OCI-LY7 (cell line): ENCODE measurements at regions not wholly inside any gene's neighbourhood (a gene's known extent, or its start where the extent isn't known, plus 50 kb on each side); places are given as distances from the start of the nearest gene placed in this dataset.

Source experiments
- BruUV-seq: library from RNA; stranded (reverse); fragments of 400-500 nt; replicated peaks from 2 replicates; lab custom pipeline; 2021; lab: Mats Ljungman, UMichigan
- CTCF ChIA-PET: fragments of 300-600 bp; sonication (Branson Sonifier 250); formaldehyde crosslinking; loops from one replicate; lab custom pipeline; 2022; ENCODE audit warnings: antibody characterized with exemption; ENCODE audit not compliant: unreplicated experiment; lab: Charles Lee
- POLR2A ChIA-PET: fragments of 300-600 bp; sonication (Branson Sonifier 250); formaldehyde crosslinking; loops from one replicate; lab custom pipeline; 2022; ENCODE audit warnings: antibody characterized with exemption; lab: Charles Lee
- DNase-seq: peaks from one replicate; pipeline ENCODE4 v3.0.0-alpha.2; 2015; ENCODE audit warnings: low spot score
- H2AFZ ChIP-seq: fragments of 200-600 bp; sonication (generic), shearing (Covaris generic); 2 replicates; pipeline ENCODE4 v1.6.1; 2014; ENCODE audit warnings: mild to moderate bottlenecking, antibody characterized with exemption, low read length, moderate library complexity
- H3K27ac ChIP-seq: fragments of 200-600 bp; sonication (generic); 2 replicates; pipeline ENCODE4 v1.5.1; 2014; ENCODE audit warnings: mixed run types, low read depth, mild to moderate bottlenecking, moderate library complexity, low read length, inconsistent platforms; ENCODE audit not compliant: poor library complexity, severe bottlenecking
- H3K36me3 ChIP-seq: fragments of 200-600 bp; sonication (generic); 2 replicates; pipeline ENCODE4 v1.6.1; 2014; ENCODE audit warnings: mild to moderate bottlenecking, antibody characterized with exemption, low read length, moderate library complexity, mixed read lengths; ENCODE audit not compliant: insufficient read depth
- H3K4me1 ChIP-seq: fragments of 200-600 bp; sonication (generic); 2 replicates; pipeline ENCODE4 v1.5.1; 2014; ENCODE audit warnings: mild to moderate bottlenecking, low read length; ENCODE audit not compliant: insufficient read depth, poor library complexity, severe bottlenecking
- H3K4me2 ChIP-seq: fragments of 200-600 bp; sonication (generic); 2 replicates; pipeline ENCODE4 v1.6.1; 2014; ENCODE audit warnings: mild to moderate bottlenecking, low read length
- H3K4me3 ChIP-seq: fragments of 200-600 bp; sonication (generic); 2 replicates; pipeline ENCODE4 v1.5.1; 2014; ENCODE audit warnings: mild to moderate bottlenecking, low read depth, low read length; ENCODE audit not compliant: poor library complexity, severe bottlenecking
- H3K79me2 ChIP-seq: fragments of 200-600 bp; sonication (generic); 2 replicates; pipeline ENCODE4 v1.6.1; 2016; ENCODE audit warnings: low read depth, mild to moderate bottlenecking, low read length, moderate library complexity, mixed read lengths; ENCODE audit not compliant: insufficient read depth
- H3K9me2 ChIP-seq: fragments of 200-600 bp; sonication (generic); 2 replicates; pipeline ENCODE4 v1.6.1; 2016; ENCODE audit warnings: mild to moderate bottlenecking, low read length, mixed read lengths; ENCODE audit not compliant: insufficient read depth
- H3K9me3 ChIP-seq: fragments of 200-600 bp; sonication (generic); 2 replicates; pipeline ENCODE4 v1.6.1; 2014; ENCODE audit warnings: mild to moderate bottlenecking, mixed run types, low read length, mixed read lengths
- H4K20me1 ChIP-seq: fragments of 200-600 bp; sonication (generic); 2 replicates; pipeline ENCODE4 v1.6.1; 2014; ENCODE audit warnings: mild to moderate bottlenecking, antibody characterized with exemption, low read length, moderate library complexity, mixed read lengths; ENCODE audit not compliant: insufficient read depth
- EZH2phosphoT487 ChIP-seq: fragments of 200-600 bp; sonication (generic); IDR thresholded peaks from 2 replicates; pipeline ENCODE4 v1.6.1; 2018; ENCODE audit warnings: low read depth, borderline replicate concordance, mild to moderate bottlenecking, mixed run types, antibody characterized with exemption, low read length, moderate library complexity, mixed read lengths
- intact Hi-C: fragments of 100-400 bp; cut with micrococcal nuclease; formaldehyde crosslinking; loops from one replicate; pipeline ENCODE4 v1.10.0; 2022; ENCODE audit not compliant: unreplicated experiment
- TF ChIP-seq, protein P1 (sequence below): fragments of 200-600 bp; sonication (generic); conservative IDR thresholded peaks from 2 replicates; pipeline ENCODE4 v1.5.1; 2014; ENCODE audit warnings: mild to moderate bottlenecking, antibody characterized with exemption, low read length, moderate library complexity, mixed read lengths

DNA sequence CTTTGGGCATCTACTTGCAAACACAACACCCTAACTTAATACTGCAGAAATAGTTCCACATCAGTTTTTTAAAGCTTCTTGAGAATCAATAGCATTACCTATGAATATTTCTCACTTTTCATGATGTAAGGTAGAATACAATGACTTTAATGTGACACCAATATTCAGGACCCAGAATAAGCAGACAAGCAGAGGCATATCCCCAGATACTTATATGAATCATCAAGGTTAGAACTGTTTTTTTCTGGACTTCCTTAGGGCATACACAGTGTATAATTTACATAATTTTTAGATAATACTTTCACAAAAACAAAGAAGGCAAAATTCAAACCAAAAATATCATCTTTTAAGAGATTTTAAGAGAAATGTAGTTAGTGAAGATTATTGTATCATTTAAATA is 885.8 kb downstream of the FSCB start:
- Histone ChIP-seq H3K4me3 (no peak overlapping the region), H2AFZ (no peak overlapping the region), H3K4me1 (no peaks in the 10 kb centered on the region), H3K9me3 (no peaks in the 10 kb centered on the region), H3K36me3 (no peaks in the 10 kb centered on the region), H3K79me2 (no peaks in the 10 kb centered on the region), H3K4me2 (no peak overlapping the region), H3K27ac (no peak overlapping the region), H4K20me1 (no peaks in the 10 kb centered on the region), H3K9me2 (no peaks in the 10 kb centered on the region)
- no peak for DNase-seq
- intact Hi-C loops, result no loop called here
- TF ChIP-seq, protein P1, sequence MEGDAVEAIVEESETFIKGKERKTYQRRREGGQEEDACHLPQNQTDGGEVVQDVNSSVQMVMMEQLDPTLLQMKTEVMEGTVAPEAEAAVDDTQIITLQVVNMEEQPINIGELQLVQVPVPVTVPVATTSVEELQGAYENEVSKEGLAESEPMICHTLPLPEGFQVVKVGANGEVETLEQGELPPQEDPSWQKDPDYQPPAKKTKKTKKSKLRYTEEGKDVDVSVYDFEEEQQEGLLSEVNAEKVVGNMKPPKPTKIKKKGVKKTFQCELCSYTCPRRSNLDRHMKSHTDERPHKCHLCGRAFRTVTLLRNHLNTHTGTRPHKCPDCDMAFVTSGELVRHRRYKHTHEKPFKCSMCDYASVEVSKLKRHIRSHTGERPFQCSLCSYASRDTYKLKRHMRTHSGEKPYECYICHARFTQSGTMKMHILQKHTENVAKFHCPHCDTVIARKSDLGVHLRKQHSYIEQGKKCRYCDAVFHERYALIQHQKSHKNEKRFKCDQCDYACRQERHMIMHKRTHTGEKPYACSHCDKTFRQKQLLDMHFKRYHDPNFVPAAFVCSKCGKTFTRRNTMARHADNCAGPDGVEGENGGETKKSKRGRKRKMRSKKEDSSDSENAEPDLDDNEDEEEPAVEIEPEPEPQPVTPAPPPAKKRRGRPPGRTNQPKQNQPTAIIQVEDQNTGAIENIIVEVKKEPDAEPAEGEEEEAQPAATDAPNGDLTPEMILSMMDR, result no peak
- TF ChIP-seq EZH2phosphoT487, result no peak
- ChIA-PET CTCF (no interaction called here), POLR2A (no interaction called here)
- no TSS peak for BruUV-seq

DNA sequence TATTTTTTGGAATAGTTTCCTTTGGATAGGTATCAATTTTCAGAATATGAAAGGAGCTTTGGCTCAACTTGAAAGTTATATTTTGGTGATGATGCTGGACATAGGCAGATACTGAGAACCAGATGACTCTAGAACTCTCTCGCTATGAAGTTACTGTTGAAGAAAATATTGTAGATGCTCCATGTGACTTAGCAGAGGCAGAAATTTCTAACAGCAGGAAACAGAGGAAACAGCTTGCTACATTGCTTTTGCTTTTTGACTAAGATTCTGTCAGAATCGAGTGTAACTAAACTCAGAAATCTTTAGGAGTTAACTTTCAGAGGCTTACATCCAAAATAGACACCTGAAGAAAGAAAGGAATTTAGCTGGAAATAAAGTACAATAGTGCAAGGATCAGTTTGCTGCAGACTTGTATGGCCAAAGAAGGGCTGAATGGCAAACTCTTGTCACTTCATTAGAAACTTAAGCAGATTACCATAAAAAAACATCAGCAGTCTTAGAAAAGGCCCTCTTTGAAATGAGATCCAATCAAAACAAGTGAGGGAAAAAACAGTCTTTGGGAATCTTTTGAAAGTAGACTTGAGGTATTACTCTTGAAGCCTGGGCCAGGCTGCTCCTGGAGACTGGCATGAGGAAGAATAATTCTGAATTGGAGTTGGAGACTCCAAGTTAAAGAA is 911.8 kb downstream of the FSCB start:
- Histone ChIP-seq H3K4me1 (no peaks in the 10 kb centered on the region), H3K9me2 (no peaks in the 10 kb centered on the region), H3K79me2 (no peaks in the 10 kb centered on the region), H2AFZ (no peak overlapping the region), H3K36me3 (no peaks in the 10 kb centered on the region), H3K27ac (no peak overlapping the region), H3K4me2 (no peak overlapping the region), H3K9me3 (0 out of 2 replicates have a peak, but pooled peaks cover 4% of the 10 kb centered on the region), H4K20me1 (no peaks in the 10 kb centered on the region), H3K4me3 (no peak overlapping the region)
- ChIA-PET POLR2A (interaction anchor here (1.4 kb wide), 1 partner anchor 13 kb away, joined by 3 read pairs; no protein-coding TSS in a partner anchor), CTCF (no interaction called here)
- no TSS peak for BruUV-seq
- intact Hi-C loops, result no loop called here
- no peak for DNase-seq
- TF ChIP-seq, protein P1, result no peak
- no peak for TF ChIP-seq EZH2phosphoT487

DNA sequence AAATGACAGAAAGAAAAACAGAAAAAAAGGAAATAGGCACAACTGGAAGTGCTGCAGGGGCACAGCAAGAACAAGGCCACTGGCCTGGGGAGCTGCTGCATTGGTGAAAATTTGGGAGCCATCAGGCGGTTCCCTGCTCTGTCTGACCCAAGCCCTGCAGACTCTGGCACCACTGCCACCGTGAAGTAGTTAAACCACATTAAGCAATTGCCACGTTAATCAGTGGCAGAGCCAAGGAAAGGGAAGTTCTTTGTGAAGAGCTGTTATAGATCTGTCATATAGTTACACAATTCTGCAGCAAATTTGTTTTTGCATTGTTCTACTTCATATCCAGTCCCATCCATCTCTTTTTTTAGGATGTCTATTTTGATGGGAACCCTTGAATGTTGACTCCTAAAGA is 915.3 kb downstream of the FSCB start:
- Histone ChIP-seq H2AFZ (no peak overlapping the region), H3K4me3 (no peak overlapping the region), H3K9me3 (0 out of 2 replicates have a peak, but pooled peaks cover 4% of the 10 kb centered on the region), H3K27ac (no peak overlapping the region), H3K9me2 (no peaks in the 10 kb centered on the region), H3K79me2 (no peaks in the 10 kb centered on the region), H3K4me1 (no peaks in the 10 kb centered on the region), H3K4me2 (no peak overlapping the region), H4K20me1 (no peaks in the 10 kb centered on the region), H3K36me3 (no peaks in the 10 kb centered on the region)
- DNase-seq, result no peak
- intact Hi-C loops, result no loop called here
- no TSS peak for BruUV-seq
- TF ChIP-seq, protein P1, result no peak
- no peak for TF ChIP-seq EZH2phosphoT487
- CTCF ChIA-PET, result no interaction called here
- POLR2A ChIA-PET, result no interaction called here
